HepG2 (cell line): ENCODE measurements at regions not wholly inside any gene's neighbourhood (a gene's known extent, or its start where the extent isn't known, plus 50 kb on each side); places are given as distances from the start of the nearest gene placed in this dataset.

Experiments used
- AKAP8 ChIP-seq: sonication (generic); formaldehyde crosslinking; IDR thresholded peaks from 2 replicates; pipeline ENCODE4 v1.5.1; 2020; ENCODE audit warnings: mild to moderate bottlenecking, missing genetic modification reagents
- AKNA ChIP-seq: sonication (generic); formaldehyde crosslinking; IDR thresholded peaks from 2 replicates; pipeline ENCODE4 v1.4.0; 2020; ENCODE audit warnings: missing genetic modification reagents, borderline replicate concordance
- ATAD3A ChIP-seq: sonication (generic); formaldehyde crosslinking; IDR thresholded peaks from 2 replicates; pipeline ENCODE4 v1.4.0; 2020; ENCODE audit warnings: missing genetic modification reagents
- BRCA1 ChIP-seq: sonication (generic); formaldehyde crosslinking; IDR thresholded peaks from 2 replicates; pipeline ENCODE4 v1.4.0; 2020; ENCODE audit warnings: missing genetic modification reagents
- DMAP1 ChIP-seq: IDR thresholded peaks from 2 replicates; pipeline ENCODE4 v1.6.1; 2016
- MATR3 ChIP-seq: sonication (generic); formaldehyde crosslinking; IDR thresholded peaks from 2 replicates; pipeline ENCODE4 v1.4.0; 2020; ENCODE audit warnings: missing genetic modification reagents
- MLX ChIP-seq: IDR thresholded peaks from 2 replicates; pipeline ENCODE4 v1.6.1; 2016
- ZBTB38 ChIP-seq: sonication (generic); formaldehyde crosslinking; IDR thresholded peaks from 2 replicates; pipeline ENCODE4 v1.5.1; 2020; ENCODE audit warnings: mild to moderate bottlenecking, missing genetic modification reagents
- ZNF225 ChIP-seq: sonication (generic); formaldehyde crosslinking; IDR thresholded peaks from 2 replicates; pipeline ENCODE4 v1.4.0; 2020; ENCODE audit warnings: mild to moderate bottlenecking, missing genetic modification reagents
- ZNF282 ChIP-seq: fragments of 450-650 bp; IDR thresholded peaks from 2 replicates; pipeline ENCODE4 v1.6.1; 2018; ENCODE audit not compliant: partially characterized antibody
- ZNF3 ChIP-seq: IDR thresholded peaks from 2 replicates; pipeline ENCODE4 v1.7.0; 2017; ENCODE audit warnings: inconsistent platforms
- ZNF510 ChIP-seq: sonication (generic); formaldehyde crosslinking; IDR thresholded peaks from 2 replicates; pipeline ENCODE4 v1.4.0; 2020; ENCODE audit warnings: low read depth, mild to moderate bottlenecking, missing genetic modification reagents
- ZNF878 ChIP-seq: sonication (generic); formaldehyde crosslinking; IDR thresholded peaks from 2 replicates; pipeline ENCODE4 v1.8.1; 2023; ENCODE audit warnings: mild to moderate bottlenecking, missing genetic modification reagents, moderate library complexity
- TF ChIP-seq, protein P1 (sequence below): sonication (generic); formaldehyde crosslinking; IDR thresholded peaks from 2 replicates; pipeline ENCODE4 v1.5.1; 2020; ENCODE audit warnings: missing genetic modification reagents, mild to moderate bottlenecking, borderline replicate concordance
- TF ChIP-seq, protein P2 (sequence below), 2 experiments: sonication (generic) in 1 of 2; formaldehyde crosslinking in 1 of 2; IDR thresholded peaks; 2 replicates each; pipeline versions ENCODE4 v1.4.0 to v1.6.1; 2018 to 2020; ENCODE audit warnings: missing genetic modification reagents in 2 of 2, borderline replicate concordance in 1 of 2, low read depth in 1 of 2, mild to moderate bottlenecking in 1 of 2, missing biosample characterization in 1 of 2
- TF ChIP-seq, protein P3 (sequence below): sonication (generic); formaldehyde crosslinking; IDR thresholded peaks from 2 replicates; pipeline ENCODE4 v1.8.0; 2023; ENCODE audit warnings: mild to moderate bottlenecking, missing genetic modification reagents
- TF ChIP-seq, protein P4 (sequence below): sonication (generic); formaldehyde crosslinking; IDR thresholded peaks from 2 replicates; pipeline ENCODE4 v1.4.0; 2020; ENCODE audit warnings: missing genetic modification reagents

DNA sequence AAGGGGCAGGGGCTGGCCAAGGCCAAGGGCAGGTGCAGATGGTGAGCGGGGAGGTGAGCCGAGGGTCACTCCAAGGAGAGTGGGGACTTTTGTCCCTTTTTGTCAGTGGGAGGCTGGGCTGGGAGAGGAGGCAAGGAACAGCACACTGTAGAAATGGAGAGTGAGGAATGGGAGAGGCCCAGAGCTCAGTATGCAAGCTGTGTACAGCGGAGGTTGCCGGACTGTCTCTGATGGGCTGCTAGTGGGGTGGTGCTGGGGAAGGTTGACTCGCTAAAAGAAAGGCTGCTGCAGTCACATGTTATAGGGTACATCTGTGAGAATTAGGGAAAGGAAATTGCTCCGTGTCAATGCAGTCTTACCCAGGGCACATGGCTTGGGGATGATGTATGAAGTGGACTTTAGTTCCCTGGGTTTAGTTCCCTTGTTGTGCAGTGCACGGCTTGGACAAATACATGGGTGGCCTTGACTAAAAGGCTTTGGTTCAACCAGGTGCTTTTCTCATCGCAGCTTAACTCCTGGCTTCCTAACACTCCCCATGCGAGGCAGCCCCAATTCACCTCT lies 57.1 kb upstream of the STX18 start (continued):
- TF ChIP-seq AKNA (CRISPR knock-in tag) (no peak), ZNF225 (no peak), MATR3 (no peak), ATAD3A (CRISPR knock-in tag) (no peak), ZNF878 (CRISPR knock-in tag) (peak; percentile 69; the same call in 1 of the 2 replicates), ZNF3 (CRISPR knock-in tag) (no peak), DMAP1 (CRISPR knock-in tag) (peak; percentile 75; the same call in 1 of the 2 replicates), ZNF282 (no peak), ZNF510 (CRISPR knock-in tag) (no peak), AKAP8 (CRISPR knock-in tag) (no peak), MLX (CRISPR knock-in tag) (peak; percentile 71; the same call in 1 of the 2 replicates), BRCA1 (CRISPR knock-in tag) (no peak), ZBTB38 (CRISPR knock-in tag) (peak; percentile 73; the same call in 1 of the 2 replicates)
- TF ChIP-seq, protein P1, sequence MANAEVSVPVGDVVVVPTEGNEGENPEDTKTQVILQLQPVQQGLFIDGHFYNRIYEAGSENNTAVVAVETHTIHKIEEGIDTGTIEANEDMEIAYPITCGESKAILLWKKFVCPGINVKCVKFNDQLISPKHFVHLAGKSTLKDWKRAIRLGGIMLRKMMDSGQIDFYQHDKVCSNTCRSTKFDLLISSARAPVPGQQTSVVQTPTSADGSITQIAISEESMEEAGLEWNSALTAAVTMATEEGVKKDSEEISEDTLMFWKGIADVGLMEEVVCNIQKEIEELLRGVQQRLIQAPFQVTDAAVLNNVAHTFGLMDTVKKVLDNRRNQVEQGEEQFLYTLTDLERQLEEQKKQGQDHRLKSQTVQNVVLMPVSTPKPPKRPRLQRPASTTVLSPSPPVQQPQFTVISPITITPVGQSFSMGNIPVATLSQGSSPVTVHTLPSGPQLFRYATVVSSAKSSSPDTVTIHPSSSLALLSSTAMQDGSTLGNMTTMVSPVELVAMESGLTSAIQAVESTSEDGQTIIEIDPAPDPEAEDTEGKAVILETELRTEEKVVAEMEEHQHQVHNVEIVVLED (CRISPR knock-in tag), result no peak
- TF ChIP-seq, protein P2, sequence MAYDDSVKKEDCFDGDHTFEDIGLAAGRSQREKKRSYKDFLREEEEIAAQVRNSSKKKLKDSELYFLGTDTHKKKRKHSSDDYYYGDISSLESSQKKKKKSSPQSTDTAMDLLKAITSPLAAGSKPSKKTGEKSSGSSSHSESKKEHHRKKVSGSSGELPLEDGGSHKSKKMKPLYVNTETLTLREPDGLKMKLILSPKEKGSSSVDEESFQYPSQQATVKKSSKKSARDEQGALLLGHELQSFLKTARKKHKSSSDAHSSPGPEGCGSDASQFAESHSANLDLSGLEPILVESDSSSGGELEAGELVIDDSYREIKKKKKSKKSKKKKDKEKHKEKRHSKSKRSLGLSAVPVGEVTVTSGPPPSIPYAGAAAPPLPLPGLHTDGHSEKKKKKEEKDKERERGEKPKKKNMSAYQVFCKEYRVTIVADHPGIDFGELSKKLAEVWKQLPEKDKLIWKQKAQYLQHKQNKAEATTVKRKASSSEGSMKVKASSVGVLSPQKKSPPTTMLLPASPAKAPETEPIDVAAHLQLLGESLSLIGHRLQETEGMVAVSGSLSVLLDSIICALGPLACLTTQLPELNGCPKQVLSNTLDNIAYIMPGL (CRISPR knock-in tag; IDR thresholded peaks at IDR 0.05; ENCODE audit: borderline replicate concordance in 1 of 2, low read depth in 1 of 2), result peak in 1 of 2 experiments; percentile 13; a peak in 1 of 4 replicates
- TF ChIP-seq, protein P3, sequence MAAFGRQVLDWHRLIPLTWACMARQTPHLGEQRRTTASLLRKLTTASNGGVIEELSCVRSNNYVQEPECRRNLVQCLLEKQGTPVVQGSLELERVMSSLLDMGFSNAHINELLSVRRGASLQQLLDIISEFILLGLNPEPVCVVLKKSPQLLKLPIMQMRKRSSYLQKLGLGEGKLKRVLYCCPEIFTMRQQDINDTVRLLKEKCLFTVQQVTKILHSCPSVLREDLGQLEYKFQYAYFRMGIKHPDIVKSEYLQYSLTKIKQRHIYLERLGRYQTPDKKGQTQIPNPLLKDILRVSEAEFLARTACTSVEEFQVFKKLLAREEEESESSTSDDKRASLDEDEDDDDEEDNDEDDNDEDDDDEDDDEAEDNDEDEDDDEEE, result 0 out of 2 replicates have a peak, but pooled peaks have one; percentile 40
- TF ChIP-seq, protein P4, sequence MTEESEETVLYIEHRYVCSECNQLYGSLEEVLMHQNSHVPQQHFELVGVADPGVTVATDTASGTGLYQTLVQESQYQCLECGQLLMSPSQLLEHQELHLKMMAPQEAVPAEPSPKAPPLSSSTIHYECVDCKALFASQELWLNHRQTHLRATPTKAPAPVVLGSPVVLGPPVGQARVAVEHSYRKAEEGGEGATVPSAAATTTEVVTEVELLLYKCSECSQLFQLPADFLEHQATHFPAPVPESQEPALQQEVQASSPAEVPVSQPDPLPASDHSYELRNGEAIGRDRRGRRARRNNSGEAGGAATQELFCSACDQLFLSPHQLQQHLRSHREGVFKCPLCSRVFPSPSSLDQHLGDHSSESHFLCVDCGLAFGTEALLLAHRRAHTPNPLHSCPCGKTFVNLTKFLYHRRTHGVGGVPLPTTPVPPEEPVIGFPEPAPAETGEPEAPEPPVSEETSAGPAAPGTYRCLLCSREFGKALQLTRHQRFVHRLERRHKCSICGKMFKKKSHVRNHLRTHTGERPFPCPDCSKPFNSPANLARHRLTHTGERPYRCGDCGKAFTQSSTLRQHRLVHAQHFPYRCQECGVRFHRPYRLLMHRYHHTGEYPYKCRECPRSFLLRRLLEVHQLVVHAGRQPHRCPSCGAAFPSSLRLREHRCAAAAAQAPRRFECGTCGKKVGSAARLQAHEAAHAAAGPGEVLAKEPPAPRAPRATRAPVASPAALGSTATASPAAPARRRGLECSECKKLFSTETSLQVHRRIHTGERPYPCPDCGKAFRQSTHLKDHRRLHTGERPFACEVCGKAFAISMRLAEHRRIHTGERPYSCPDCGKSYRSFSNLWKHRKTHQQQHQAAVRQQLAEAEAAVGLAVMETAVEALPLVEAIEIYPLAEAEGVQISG (CRISPR knock-in tag), result peak; percentile 55
